GM23338 (cell line): ENCODE measurements at regions not wholly inside any gene's neighbourhood (a gene's known extent, or its start where the extent isn't known, plus 50 kb on each side); places are given as distances from the start of the nearest gene placed in this dataset.

Experiments
- ATAC-seq: fragments of 200-7000 bp; cut with Tn5 transposase; 3 replicates; pipeline ENCODE4 v1.9.1; 2020
- DNase-seq: peaks from one replicate; pipeline ENCODE4 v3.0.0-alpha.2; 2015; ENCODE audit warnings: low spot score
- H2AFZ ChIP-seq: fragments of 200-600 bp; sonication (generic); 2 replicates; pipeline ENCODE4 v1.8.0; 2016; ENCODE audit warnings: antibody characterized with exemption, mild to moderate bottlenecking, moderate library complexity
- H3F3A ChIP-seq: fragments of 200-600 bp; sonication (generic); replicated peaks from 2 replicates; pipeline ENCODE4 v1.8.0; 2017; ENCODE audit warnings: antibody characterized with exemption, mixed run types, low read depth
- H3K27ac ChIP-seq: fragments of 200-600 bp; sonication (generic); 2 replicates; pipeline ENCODE4 v1.6.1; 2016; ENCODE audit warnings: low read depth
- H3K27me3 ChIP-seq: fragments of 200-600 bp; sonication (generic); 2 replicates; pipeline ENCODE4 v1.8.0; 2016; ENCODE audit warnings: mild to moderate bottlenecking, mixed run types, moderate library complexity; ENCODE audit not compliant: insufficient read depth
- H3K36me3 ChIP-seq: fragments of 200-600 bp; sonication (generic); 2 replicates; pipeline ENCODE4 v1.8.0; 2016; ENCODE audit warnings: mild to moderate bottlenecking; ENCODE audit not compliant: insufficient read depth
- H3K4me1 ChIP-seq: fragments of 200-600 bp; sonication (generic); 2 replicates; pipeline ENCODE4 v1.8.0; 2016; ENCODE audit warnings: mild to moderate bottlenecking, moderate library complexity; ENCODE audit not compliant: insufficient read depth
- H3K4me2 ChIP-seq: fragments of 200-600 bp; sonication (generic); 2 replicates; pipeline ENCODE4 v1.7.1; 2017; ENCODE audit warnings: mixed run types
- H3K4me3 ChIP-seq: fragments of 200-600 bp; sonication (generic); 2 replicates; pipeline ENCODE4 v1.6.1; 2016; ENCODE audit warnings: mixed run types
- H3K79me2 ChIP-seq: fragments of 200-600 bp; sonication (generic); replicated peaks from 2 replicates; pipeline ENCODE4 v1.8.0; 2017; ENCODE audit warnings: mild to moderate bottlenecking; ENCODE audit not compliant: insufficient read depth
- H3K9me2 ChIP-seq: fragments of 200-600 bp; sonication (generic); 2 replicates; pipeline ENCODE4 v1.8.0; 2017; ENCODE audit not compliant: insufficient read depth
- H4K20me1 ChIP-seq: fragments of 200-600 bp; sonication (generic); replicated peaks from 2 replicates; pipeline ENCODE4 v1.8.0; 2017; ENCODE audit warnings: mild to moderate bottlenecking; ENCODE audit not compliant: insufficient read depth
- H3K27ac Mint-ChIP-seq: 2 replicates; pipeline ENCODE4 v1.8.0; 2020; ENCODE audit warnings: inconsistent platforms, mild to moderate bottlenecking, moderate library complexity, mixed read lengths
- H3K27me3 Mint-ChIP-seq: 3 replicates; pipeline ENCODE4 v1.8.0; 2022; ENCODE audit warnings: low read depth, mild to moderate bottlenecking, moderate library complexity, mixed read lengths, inconsistent platforms; ENCODE audit not compliant: insufficient read depth, poor library complexity
- H3K36me3 Mint-ChIP-seq: 3 replicates; pipeline ENCODE4 v1.8.0; 2021; ENCODE audit warnings: low read depth, mild to moderate bottlenecking, inconsistent platforms, moderate library complexity, mixed read lengths
- H3K4me1 Mint-ChIP-seq: 3 replicates; pipeline ENCODE4 v1.8.0; 2020; ENCODE audit warnings: mild to moderate bottlenecking, inconsistent platforms, mixed read lengths
- H3K4me3 Mint-ChIP-seq: 3 replicates; pipeline ENCODE4 v1.8.0; 2021; ENCODE audit warnings: moderate library complexity, mild to moderate bottlenecking, inconsistent platforms, mixed read lengths
- H3K9me3 Mint-ChIP-seq: 3 replicates; pipeline ENCODE4 v1.8.0; 2020; ENCODE audit warnings: moderate library complexity, mild to moderate bottlenecking, inconsistent platforms, mixed read lengths
- CREB1 ChIP-seq: fragments of 250-450 bp; sonication (Bioruptor Pico); IDR thresholded peaks from 2 replicates; pipeline ENCODE4 v1.5.0; 2020; ENCODE audit warnings: low read depth, mild to moderate bottlenecking, moderate library complexity
- CTCF ChIP-seq, 2 experiments: fragments of 200-600 bp in 1 of 2; sonication (generic) in 1 of 2; conservative IDR thresholded peaks; 2 replicates each; pipeline versions ENCODE4 v1.5.1 to v1.6.1; 2016 to 2017; ENCODE audit warnings: antibody characterized with exemption in 2 of 2, low read depth in 2 of 2, mild to moderate bottlenecking in 2 of 2, moderate library complexity in 1 of 2
- EZH2 ChIP-seq: fragments of 200-600 bp; sonication (generic); IDR thresholded peaks from one replicate; pipeline ENCODE4 v1.8.0; 2017; ENCODE audit warnings: antibody characterized with exemption, mild to moderate bottlenecking, low read depth; ENCODE audit not compliant: unreplicated experiment
- EZH2phosphoT487 ChIP-seq: fragments of 200-600 bp; sonication (generic); IDR thresholded peaks from one replicate; pipeline ENCODE4 v1.8.1; 2018; ENCODE audit warnings: antibody characterized with exemption; ENCODE audit not compliant: unreplicated experiment
- JUNB ChIP-seq: IDR thresholded peaks from one replicate; pipeline ENCODE4 v1.6.1; 2016; ENCODE audit warnings: antibody characterized with exemption; ENCODE audit not compliant: unreplicated experiment
- NANOG ChIP-seq: IDR thresholded peaks from 2 replicates; pipeline ENCODE4 v1.6.1; 2016; ENCODE audit warnings: antibody characterized with exemption, borderline replicate concordance
- POLR2AphosphoS5 ChIP-seq: IDR thresholded peaks from 2 replicates; pipeline ENCODE4 v1.6.1; 2016; ENCODE audit warnings: antibody characterized with exemption, low read depth
- STAT1 ChIP-seq: IDR thresholded peaks from one replicate; pipeline ENCODE4 v1.6.1; 2016; ENCODE audit warnings: antibody characterized with exemption; ENCODE audit not compliant: unreplicated experiment
- ZNF331 ChIP-seq: fragments of 250-450 bp; sonication (Bioruptor Pico); IDR thresholded peaks from 2 replicates; pipeline ENCODE4 v1.5.0; 2020; ENCODE audit warnings: low read depth, mild to moderate bottlenecking, moderate library complexity
- ZNF462 ChIP-seq: fragments of 250-450 bp; sonication (Bioruptor Pico); IDR thresholded peaks from 2 replicates; pipeline ENCODE4 v1.5.0; 2020; ENCODE audit warnings: mild to moderate bottlenecking, moderate library complexity
- TF ChIP-seq, protein P1 (sequence below): IDR thresholded peaks from one replicate; pipeline ENCODE4 v1.6.1; 2018; ENCODE audit warnings: antibody characterized with exemption; ENCODE audit not compliant: unreplicated experiment

DNA sequence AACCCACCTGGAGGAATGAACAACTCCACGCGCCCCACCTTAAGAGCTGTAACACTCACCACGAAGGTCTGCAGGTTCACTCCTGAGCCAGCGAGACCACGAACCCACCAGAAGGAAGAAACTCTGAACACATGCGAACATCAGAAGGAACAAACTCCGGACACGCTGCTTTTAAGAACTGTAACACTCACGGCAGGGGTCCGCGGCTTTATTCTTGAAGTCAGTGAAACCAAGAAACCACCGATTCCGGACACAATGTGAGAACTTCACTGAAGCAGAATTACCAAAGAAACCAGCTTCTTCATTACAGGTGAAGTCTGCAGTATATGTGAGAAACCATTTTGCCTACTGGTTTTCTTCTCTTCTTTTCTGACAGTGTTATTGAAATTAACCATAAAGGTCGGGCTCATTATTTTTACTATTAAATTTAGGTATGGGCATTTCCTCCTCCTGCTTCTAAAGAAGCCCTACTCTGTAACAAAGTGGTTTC is 303.0 kb downstream of the KCNA4 start:
- no peak overlapping the region for H3K4me3 Mint-ChIP-seq
- Histone ChIP-seq H3K9me2 (peaks cover 25% of the 10 kb centered on the region), H3K27me3 (no peaks in the 10 kb centered on the region), H4K20me1 (no peaks in the 10 kb centered on the region), H3K36me3 (no peaks in the 10 kb centered on the region), H3F3A (no peaks in the 10 kb centered on the region), H2AFZ (no peak overlapping the region), H3K27ac (no peak overlapping the region), H3K4me3 (no peak overlapping the region), H3K4me2 (no peak overlapping the region), H3K4me1 (no peaks in the 10 kb centered on the region), H3K79me2 (no peaks in the 10 kb centered on the region)
- H3K4me1 Mint-ChIP-seq: peaks cover 11% of the 10 kb centered on the region
- peaks cover 2% of the 10 kb centered on the region; the same call in 2 of the 3 replicates for H3K36me3 Mint-ChIP-seq
- DNase-seq: no peak
- H3K27ac Mint-ChIP-seq: no peak overlapping the region
- peaks cover 2% of the 10 kb centered on the region for H3K27me3 Mint-ChIP-seq
- no peak for ATAC-seq
- no peak for TF ChIP-seq CREB1 (CRISPR knock-in tag)
- peaks cover 4% of the 10 kb centered on the region for H3K9me3 Mint-ChIP-seq

- H3K4me3 Mint-ChIP-seq: no peak overlapping the region
- TF ChIP-seq POLR2AphosphoS5: no peak
- no peak for TF ChIP-seq EZH2phosphoT487
- TF ChIP-seq CTCF (conservative IDR thresholded peaks at IDR 0.05; ENCODE audit: low read depth in 2 of 2): no peak
- TF ChIP-seq CREB1 (CRISPR knock-in tag): no peak
- no peak for TF ChIP-seq ZNF331
- no peak for TF ChIP-seq NANOG
- no peak for TF ChIP-seq ZNF462
- TF ChIP-seq STAT1: no peak
- TF ChIP-seq JUNB: no peak
- no peak for TF ChIP-seq EZH2
- TF ChIP-seq, protein P1, sequence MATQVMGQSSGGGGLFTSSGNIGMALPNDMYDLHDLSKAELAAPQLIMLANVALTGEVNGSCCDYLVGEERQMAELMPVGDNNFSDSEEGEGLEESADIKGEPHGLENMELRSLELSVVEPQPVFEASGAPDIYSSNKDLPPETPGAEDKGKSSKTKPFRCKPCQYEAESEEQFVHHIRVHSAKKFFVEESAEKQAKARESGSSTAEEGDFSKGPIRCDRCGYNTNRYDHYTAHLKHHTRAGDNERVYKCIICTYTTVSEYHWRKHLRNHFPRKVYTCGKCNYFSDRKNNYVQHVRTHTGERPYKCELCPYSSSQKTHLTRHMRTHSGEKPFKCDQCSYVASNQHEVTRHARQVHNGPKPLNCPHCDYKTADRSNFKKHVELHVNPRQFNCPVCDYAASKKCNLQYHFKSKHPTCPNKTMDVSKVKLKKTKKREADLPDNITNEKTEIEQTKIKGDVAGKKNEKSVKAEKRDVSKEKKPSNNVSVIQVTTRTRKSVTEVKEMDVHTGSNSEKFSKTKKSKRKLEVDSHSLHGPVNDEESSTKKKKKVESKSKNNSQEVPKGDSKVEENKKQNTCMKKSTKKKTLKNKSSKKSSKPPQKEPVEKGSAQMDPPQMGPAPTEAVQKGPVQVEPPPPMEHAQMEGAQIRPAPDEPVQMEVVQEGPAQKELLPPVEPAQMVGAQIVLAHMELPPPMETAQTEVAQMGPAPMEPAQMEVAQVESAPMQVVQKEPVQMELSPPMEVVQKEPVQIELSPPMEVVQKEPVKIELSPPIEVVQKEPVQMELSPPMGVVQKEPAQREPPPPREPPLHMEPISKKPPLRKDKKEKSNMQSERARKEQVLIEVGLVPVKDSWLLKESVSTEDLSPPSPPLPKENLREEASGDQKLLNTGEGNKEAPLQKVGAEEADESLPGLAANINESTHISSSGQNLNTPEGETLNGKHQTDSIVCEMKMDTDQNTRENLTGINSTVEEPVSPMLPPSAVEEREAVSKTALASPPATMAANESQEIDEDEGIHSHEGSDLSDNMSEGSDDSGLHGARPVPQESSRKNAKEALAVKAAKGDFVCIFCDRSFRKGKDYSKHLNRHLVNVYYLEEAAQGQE: no peak
These were observed 304.2 kb downstream of the KCNA4 start for GRCh38 chr11:29712616-29713015.

More at GRCh38 chr11:29712616-29713015, 304.2 kb downstream of the KCNA4 start:
- Mint-ChIP-seq H3K27me3 (peaks cover 2% of the 10 kb centered on the region), H3K36me3 (peaks cover 2% of the 10 kb centered on the region; the same call in 2 of the 3 replicates), H3K27ac (no peak overlapping the region), H3K9me3 (peaks cover 4% of the 10 kb centered on the region), H3K4me1 (peaks cover 8% of the 10 kb centered on the region)
- no peak overlapping the region for H3K4me3 ChIP-seq
- no peaks in the 10 kb centered on the region for H3K36me3 ChIP-seq
- H3K4me1 ChIP-seq: no peaks in the 10 kb centered on the region
- no peaks in the 10 kb centered on the region for H4K20me1 ChIP-seq
- H3K27me3 ChIP-seq: no peaks in the 10 kb centered on the region
- ATAC-seq (no peak), DNase-seq (no peak)
- H3K79me2 ChIP-seq: no peaks in the 10 kb centered on the region
- H3K27ac ChIP-seq: no peak overlapping the region
- no peak overlapping the region for H2AFZ ChIP-seq
- no peak overlapping the region for H3K4me2 ChIP-seq
- no peaks in the 10 kb centered on the region for H3F3A ChIP-seq
- peaks cover 16% of the 10 kb centered on the region; the same call in 1 of the 2 replicates for H3K9me2 ChIP-seq
